ENCODE measurements at regions not wholly inside any gene's neighbourhood (a gene's known extent, or its start where the extent isn't known, plus 50 kb on each side); places are given as distances from the start of the nearest gene placed in this dataset.

GRCh38 chr10:131620904-131621303, 279.9 kb upstream of the PPP2R2D start:
- Mint-ChIP-seq H3K4me1 (ENCODE audit: low read depth) (no peaks in the 10 kb centered on the region), H3K4me3 (no peak overlapping the region), H3K36me3 (ENCODE audit: low read depth) (no peaks in the 10 kb centered on the region), H3K27me3 (peaks cover 10% of the 10 kb centered on the region), H3K9me3 (no peaks in the 10 kb centered on the region), H3K27ac (no peak overlapping the region)
- POLR2A ChIA-PET: no interaction called here
- Histone ChIP-seq H3K4me1 (ENCODE audit: insufficient read depth, low read length) (no peaks in the 10 kb centered on the region), H3K27ac (ENCODE audit: low read depth in 1 of 2, low read length in 2 of 2) (no peak overlapping the region), H3K36me3 (ENCODE audit: insufficient read depth, low read length) (no peaks in the 10 kb centered on the region), H3K4me3 (ENCODE audit: low read length) (no peak overlapping the region), H3K27me3 (ENCODE audit: control insufficient read depth in 1 of 2, insufficient read depth in 2 of 2, low read length in 2 of 2) (peaks cover 0 to 2% of the 10 kb centered on the region in 2 experiments), H3K9me3 (ENCODE audit: control insufficient read depth in 1 of 2, insufficient read depth in 1 of 2, low read length in 2 of 2) (peaks cover 0 to 35% of the 10 kb centered on the region in 2 experiments)
- intact Hi-C loops (cut with DNase I, micrococcal nuclease): no loop called here
- no peak for TF ChIP-seq CTCF (IDR thresholded peaks at IDR 0.05)
- no peak for DNase-seq
- CTCF ChIA-PET: no interaction called here
- ATAC-seq (ENCODE audit: poor library complexity): no peak

DNA sequence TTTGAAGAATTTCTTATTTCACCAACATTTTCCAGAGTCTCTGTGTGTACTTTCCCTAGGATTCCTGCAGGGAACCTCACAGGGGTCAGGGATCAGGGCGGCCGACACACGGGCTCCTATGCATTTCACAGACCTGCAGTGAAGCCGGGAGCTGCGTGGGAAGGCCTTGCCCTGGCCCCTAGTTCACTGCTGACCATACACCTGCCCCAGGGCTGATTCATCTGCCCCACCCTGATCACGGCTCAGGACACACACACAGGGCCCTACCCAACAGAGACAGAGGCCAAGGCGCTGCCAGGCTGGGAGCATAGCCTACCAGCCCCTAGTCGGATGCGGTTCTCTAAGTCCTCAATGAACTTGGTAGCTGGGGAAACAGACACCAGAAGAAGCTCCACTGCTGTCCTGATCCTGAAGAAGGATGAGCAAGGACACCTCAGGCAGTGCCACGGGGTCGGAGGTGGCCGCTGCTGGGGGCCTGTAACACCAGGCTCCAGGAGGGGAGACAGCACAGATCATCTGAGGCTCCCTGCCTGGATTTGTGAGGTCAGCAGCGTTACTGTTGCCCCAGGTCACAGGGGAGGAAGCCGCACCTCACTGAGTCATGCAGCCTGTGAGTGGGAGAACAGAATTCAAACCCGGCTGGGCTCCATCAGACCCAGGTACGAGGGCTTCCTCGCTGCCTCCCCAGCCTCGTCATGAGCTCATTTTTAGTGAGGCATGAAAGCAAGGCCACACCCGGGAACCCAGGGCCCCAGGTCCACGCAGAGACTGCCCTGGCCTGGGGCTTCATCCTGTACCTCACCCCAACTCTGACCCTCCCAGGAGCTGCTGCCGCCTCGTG, 278.8 kb upstream of the PPP2R2D start:
- DNase-seq (no peak), ATAC-seq (ENCODE audit: poor library complexity) (no peak)
- Mint-ChIP-seq H3K9me3 (no peaks in the 10 kb centered on the region), H3K4me3 (no peak overlapping the region), H3K36me3 (ENCODE audit: low read depth) (no peaks in the 10 kb centered on the region), H3K27me3 (peaks cover 4% of the 10 kb centered on the region), H3K4me1 (ENCODE audit: low read depth) (no peaks in the 10 kb centered on the region), H3K27ac (no peak overlapping the region)
- Histone ChIP-seq H3K27ac (ENCODE audit: low read depth in 1 of 2, low read length in 2 of 2) (no peak overlapping the region), H3K4me3 (ENCODE audit: low read length) (no peak overlapping the region), H3K9me3 (ENCODE audit: control insufficient read depth in 1 of 2, insufficient read depth in 1 of 2, low read length in 2 of 2) (peaks cover 0 to 36% of the 10 kb centered on the region in 2 experiments), H3K27me3 (ENCODE audit: control insufficient read depth in 1 of 2, insufficient read depth in 2 of 2, low read length in 2 of 2) (no peaks in the 10 kb centered on the region), H3K4me1 (ENCODE audit: insufficient read depth, low read length) (no peaks in the 10 kb centered on the region), H3K36me3 (ENCODE audit: insufficient read depth, low read length) (no peaks in the 10 kb centered on the region)
- intact Hi-C loops (cut with DNase I, micrococcal nuclease): no loop called here
- ChIA-PET POLR2A (no interaction called here), CTCF (no interaction called here)
- no peak for TF ChIP-seq CTCF (IDR thresholded peaks at IDR 0.05)

DNA sequence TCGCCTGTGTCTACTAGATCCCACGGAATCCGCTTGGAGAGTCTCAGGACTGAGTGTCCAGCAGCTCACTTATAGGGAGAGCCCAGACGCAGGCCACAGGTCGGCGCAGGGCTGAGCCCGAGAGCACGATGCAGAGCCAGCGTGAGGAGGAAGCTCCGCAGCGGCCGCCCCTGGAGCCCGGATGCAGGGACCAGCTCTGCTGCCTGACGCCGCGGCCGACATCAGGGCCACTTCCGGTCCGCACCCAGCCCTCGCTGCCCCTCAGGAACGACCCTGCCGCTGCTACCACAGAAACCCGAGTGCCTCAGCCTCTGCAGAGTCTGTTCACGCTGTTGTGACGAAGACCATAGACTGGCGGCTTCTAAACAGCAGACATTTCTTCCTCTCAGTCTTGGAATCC, 275.8 kb upstream of the PPP2R2D start:
- intact Hi-C loops (cut with DNase I, micrococcal nuclease): no loop called here

More for the DNA sequence above, 275.8 kb upstream of the PPP2R2D start:
- ATAC-seq (ENCODE audit: poor library complexity) (no peak), DNase-seq (no peak)
- Mint-ChIP-seq H3K4me1 (ENCODE audit: low read depth) (no peaks in the 10 kb centered on the region), H3K27ac (no peak overlapping the region), H3K4me3 (no peak overlapping the region), H3K27me3 (peaks cover 4% of the 10 kb centered on the region), H3K9me3 (peaks cover 4% of the 10 kb centered on the region), H3K36me3 (ENCODE audit: low read depth) (no peaks in the 10 kb centered on the region)
- Histone ChIP-seq H3K9me3 (ENCODE audit: control insufficient read depth in 1 of 2, insufficient read depth in 1 of 2, low read length in 2 of 2) (peaks cover 0 to 26% of the 10 kb centered on the region in 2 experiments), H3K36me3 (ENCODE audit: insufficient read depth, low read length) (no peaks in the 10 kb centered on the region), H3K4me3 (ENCODE audit: low read length) (no peak overlapping the region), H3K27me3 (ENCODE audit: control insufficient read depth in 1 of 2, insufficient read depth in 2 of 2, low read length in 2 of 2) (no peaks in the 10 kb centered on the region), H3K4me1 (ENCODE audit: insufficient read depth, low read length) (no peaks in the 10 kb centered on the region), H3K27ac (ENCODE audit: low read depth in 1 of 2, low read length in 2 of 2) (no peak overlapping the region)
- ChIA-PET POLR2A (no interaction called here), CTCF (no interaction called here)
- TF ChIP-seq CTCF (IDR thresholded peaks at IDR 0.05): no peak
